ENCODE measurements at regions not wholly inside any gene's neighbourhood (a gene's known extent, or its start where the extent isn't known, plus 50 kb on each side); places are given as distances from the start of the nearest gene placed in this dataset.

- no peak for TF ChIP-seq CTCF (IDR thresholded peaks at IDR 0.05)
- no peak for TF ChIP-seq POLR2A (IDR thresholded peaks at IDR 0.05)
- no peak for TF ChIP-seq POLR2AphosphoS5 (IDR thresholded peaks at IDR 0.05; ENCODE audit: insufficient read depth in 1 of 2, low read depth in 1 of 2)
These were observed 78.1 kb upstream of the AKAP13 start for GRCh38 chr15:85302271-85302670.
